A673 (cell line): ENCODE measurements at regions not wholly inside any gene's neighbourhood (a gene's known extent, or its start where the extent isn't known, plus 50 kb on each side); places are given as distances from the start of the nearest gene placed in this dataset.

Experiments
- CTCF ChIP-seq: fragments of 300-800, 200-600 bp; sonication (generic); conservative IDR thresholded peaks from 2 replicates; pipeline ENCODE4 v1.5.1; 2017; ENCODE audit warnings: low read depth, mild to moderate bottlenecking, antibody characterized with exemption, low read length, moderate library complexity, mixed read lengths
- EZH2 ChIP-seq: fragments of 200-600 bp; sonication (generic); IDR thresholded peaks from 2 replicates; pipeline ENCODE4 v1.6.1; 2017; ENCODE audit warnings: borderline replicate concordance, low read depth, mild to moderate bottlenecking, mixed read lengths, antibody characterized with exemption, low read length; ENCODE audit not compliant: poor library complexity, severe bottlenecking

- TF ChIP-seq CTCF (no peak), EZH2 (no peak)
Measured at GRCh38 chr6:33925210-33925609, 121.4 kb upstream of the MLN start.
